GM18505 (cell line): ENCODE measurements at regions not wholly inside any gene's neighbourhood (a gene's known extent, or its start where the extent isn't known, plus 50 kb on each side); places are given as distances from the start of the nearest gene placed in this dataset.
"Not testable (repeated sequence)": the region's sequence is repeated elsewhere in the genome, so short reads cannot be mapped to it uniquely, and the experiment has no call there.

Experiments
- ATAC-seq: cut with Tn5 transposase; IDR thresholded peaks from one replicate; pipeline ENCODE4 v1.9.1; 2021; ENCODE audit not compliant: unreplicated experiment
- POLR2A ChIP-seq: IDR thresholded peaks from 4 replicates; pipeline ENCODE4 v1.6.1; 2011; ENCODE audit warnings: borderline replicate concordance; ENCODE audit not compliant: insufficient read depth, insufficient read length; ENCODE audit errors: extremely low read depth

GRCh38 chr10:30560326-30560725 lies 69.2 kb downstream of the LYZL2 start:
- TF ChIP-seq POLR2A = no peak
- no peak for ATAC-seq

- ATAC-seq = no peak
- no peak for TF ChIP-seq POLR2A
Observed at GRCh38 chr10:30559180-30559579, 70.4 kb downstream of the LYZL2 start.

GRCh38 chr10:30558411-30558810 lies 71.1 kb downstream of the LYZL2 start:
- ATAC-seq = no peak
- TF ChIP-seq POLR2A = no peak

- no peak for TF ChIP-seq POLR2A
- no peak for ATAC-seq
Observed at GRCh38 chr10:30557884-30558283, 71.7 kb downstream of the LYZL2 start.

- no peak for ATAC-seq
- TF ChIP-seq POLR2A = no peak
Observed at GRCh38 chr10:30556189-30556588, 73.4 kb downstream of the LYZL2 start.

- ATAC-seq = no peak
- no peak for TF ChIP-seq POLR2A
Observed at GRCh38 chr10:30555465-30555864, 74.1 kb downstream of the LYZL2 start.

GRCh38 chr10:30554440-30554825 lies 75.1 kb downstream of the LYZL2 start:
- TF ChIP-seq POLR2A = no peak
- ATAC-seq = no peak

GRCh38 chr10:30553626-30554439 lies 75.7 kb downstream of the LYZL2 start:
- TF ChIP-seq POLR2A = no peak
- no peak for ATAC-seq

GRCh38 chr10:30553018-30553625 lies 76.4 kb downstream of the LYZL2 start:
- no peak for TF ChIP-seq POLR2A
- ATAC-seq = no peak

GRCh38 chr10:30550967-30551815 lies 78.4 kb downstream of the LYZL2 start:
- TF ChIP-seq POLR2A = no peak

GRCh38 chr10:30549134-30549687 lies 80.3 kb downstream of the LYZL2 start:
- not testable (repeated sequence) for ATAC-seq

More at GRCh38 chr10:30550967-30551815, 78.4 kb downstream of the LYZL2 start:
- ATAC-seq = no peak

GRCh38 chr10:30546511-30546910 lies 83.0 kb downstream of the LYZL2 start:
- no peak for ATAC-seq
- no peak for TF ChIP-seq POLR2A

GRCh38 chr10:30542895-30543288 lies 86.7 kb downstream of the LYZL2 start:
- no peak for ATAC-seq
- TF ChIP-seq POLR2A = no peak
